K562 (cell line): ENCODE measurements at regions not wholly inside any gene's neighbourhood (a gene's known extent, or its start where the extent isn't known, plus 50 kb on each side); places are given as distances from the start of the nearest gene placed in this dataset.

Source experiments
- CAMTA2 ChIP-seq: fragments of 250-450 bp; sonication (Bioruptor Pico); conservative IDR thresholded peaks from 2 replicates; pipeline ENCODE4 v1.5.1; 2022
- CREB1 ChIP-seq, 2 experiments: sonication (generic) in 1 of 2; formaldehyde crosslinking in 1 of 2; IDR thresholded peaks; 2 replicates each; pipeline versions ENCODE4 v1.6.1 to v1.8.0; 2012 to 2022; ENCODE audit warnings: inconsistent platforms in 1 of 2, mild to moderate bottlenecking in 1 of 2, missing genetic modification reagents in 1 of 2, moderate library complexity in 1 of 2
- FUS ChIP-seq: fragments of 200-400 bp; formaldehyde crosslinking; optimal IDR thresholded peaks from 2 replicates; pipeline ENCODE3; 2017; ENCODE audit warnings: low read depth, low read length
- HNRNPK ChIP-seq: fragments of 200-400 bp; formaldehyde crosslinking; IDR thresholded peaks from one replicate; pipeline ENCODE4 v1.6.1; 2018; ENCODE audit warnings: mild to moderate bottlenecking, low read depth, low read length; ENCODE audit not compliant: poor library complexity, severe bottlenecking
- IRF2 ChIP-seq: sonication (generic); formaldehyde crosslinking; IDR thresholded peaks from 2 replicates; pipeline ENCODE4 v1.8.1; 2022; ENCODE audit warnings: mild to moderate bottlenecking, missing genetic modification reagents
- JUNB ChIP-seq: fragments of 450-650 bp; formaldehyde crosslinking; conservative IDR thresholded peaks from 2 replicates; pipeline ENCODE4 v1.4.0; 2020; ENCODE audit warnings: mild to moderate bottlenecking
- PHF20 ChIP-seq: fragments of 450-650 bp; IDR thresholded peaks from 2 replicates; pipeline ENCODE4 v1.6.1; 2018; ENCODE audit not compliant: partially characterized antibody
- RAD21 ChIP-seq, 2 experiments: fragments of 250-450 bp in 1 of 2; fragments of 450-650 bp in 1 of 2; sonication (Bioruptor Pico) in 1 of 2; formaldehyde crosslinking in 1 of 2; IDR thresholded peaks in 1 of 2; conservative IDR thresholded peaks in 1 of 2; 2 replicates each; pipeline versions ENCODE4 v1.4.0 to v1.8.0; 2020 to 2022; ENCODE audit warnings: mild to moderate bottlenecking in 2 of 2, moderate library complexity in 1 of 2
- TAF7 ChIP-seq: fragments of 450-650 bp; IDR thresholded peaks from 2 replicates; pipeline ENCODE4 v1.6.1; 2016; ENCODE audit warnings: missing genetic modification characterization, missing compliant biosample characterization
- TF ChIP-seq, protein P1 (sequence below): sonication (generic); formaldehyde crosslinking; IDR thresholded peaks from 2 replicates; pipeline ENCODE4 v1.8.1; 2023; ENCODE audit warnings: mild to moderate bottlenecking, missing genetic modification reagents
- TF ChIP-seq, protein P2 (sequence below), 3 experiments: IDR thresholded peaks in 2 of 3; conservative IDR thresholded peaks in 1 of 3; 2 replicates each; pipeline ENCODE4 v1.5.1; 2011 to 2012; ENCODE audit warnings: low read length in 3 of 3, mild to moderate bottlenecking in 3 of 3, control low read depth in 2 of 3, improper control_type of control experiment in 1 of 3, inconsistent platforms in 1 of 3, low read depth in 1 of 3, mixed read lengths in 1 of 3, moderate library complexity in 1 of 3; ENCODE audit not compliant: insufficient read depth in 2 of 3

DNA sequence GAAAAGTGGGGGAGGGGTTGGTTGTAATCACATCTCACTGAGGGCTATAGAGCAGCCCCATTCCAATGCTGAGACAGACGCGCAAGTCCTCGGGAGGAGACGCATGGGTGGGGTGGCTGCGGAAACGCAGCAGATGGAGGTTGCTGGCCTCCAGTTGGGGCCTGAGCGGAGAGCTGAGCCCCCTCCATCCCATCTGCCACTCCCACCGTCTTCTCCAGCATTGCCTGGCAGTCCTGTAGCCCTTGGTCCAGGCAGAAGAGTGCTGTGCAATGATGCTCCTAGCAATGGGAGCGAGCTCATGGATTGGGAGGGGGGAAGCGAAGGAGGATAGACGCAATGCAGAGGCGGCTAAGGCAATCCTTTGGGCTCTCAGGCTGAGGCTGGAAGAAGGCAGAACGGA, 79.4 kb upstream of the GLRA1 start:
- TF ChIP-seq TAF7 (tag): no peak
- TF ChIP-seq, protein P1, sequence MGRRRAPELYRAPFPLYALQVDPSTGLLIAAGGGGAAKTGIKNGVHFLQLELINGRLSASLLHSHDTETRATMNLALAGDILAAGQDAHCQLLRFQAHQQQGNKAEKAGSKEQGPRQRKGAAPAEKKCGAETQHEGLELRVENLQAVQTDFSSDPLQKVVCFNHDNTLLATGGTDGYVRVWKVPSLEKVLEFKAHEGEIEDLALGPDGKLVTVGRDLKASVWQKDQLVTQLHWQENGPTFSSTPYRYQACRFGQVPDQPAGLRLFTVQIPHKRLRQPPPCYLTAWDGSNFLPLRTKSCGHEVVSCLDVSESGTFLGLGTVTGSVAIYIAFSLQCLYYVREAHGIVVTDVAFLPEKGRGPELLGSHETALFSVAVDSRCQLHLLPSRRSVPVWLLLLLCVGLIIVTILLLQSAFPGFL (CRISPR knock-in tag): no peak
- TF ChIP-seq IRF2 (CRISPR knock-in tag): no peak
- TF ChIP-seq CAMTA2 (CRISPR knock-in tag): no peak
- no peak for TF ChIP-seq HNRNPK
- no peak for TF ChIP-seq RAD21 (CRISPR knock-in tag; conservative IDR thresholded peaks at IDR 0.05 in 1 of 2, IDR thresholded peaks at IDR 0.05 in 1 of 2)
- TF ChIP-seq PHF20: no peak
- TF ChIP-seq FUS: no peak
- TF ChIP-seq JUNB: no peak
- TF ChIP-seq CREB1 (IDR thresholded peaks at IDR 0.05): no peak
- no peak for TF ChIP-seq CREB1 (CRISPR knock-in tag; IDR thresholded peaks at IDR 0.05)
- TF ChIP-seq, protein P2, sequence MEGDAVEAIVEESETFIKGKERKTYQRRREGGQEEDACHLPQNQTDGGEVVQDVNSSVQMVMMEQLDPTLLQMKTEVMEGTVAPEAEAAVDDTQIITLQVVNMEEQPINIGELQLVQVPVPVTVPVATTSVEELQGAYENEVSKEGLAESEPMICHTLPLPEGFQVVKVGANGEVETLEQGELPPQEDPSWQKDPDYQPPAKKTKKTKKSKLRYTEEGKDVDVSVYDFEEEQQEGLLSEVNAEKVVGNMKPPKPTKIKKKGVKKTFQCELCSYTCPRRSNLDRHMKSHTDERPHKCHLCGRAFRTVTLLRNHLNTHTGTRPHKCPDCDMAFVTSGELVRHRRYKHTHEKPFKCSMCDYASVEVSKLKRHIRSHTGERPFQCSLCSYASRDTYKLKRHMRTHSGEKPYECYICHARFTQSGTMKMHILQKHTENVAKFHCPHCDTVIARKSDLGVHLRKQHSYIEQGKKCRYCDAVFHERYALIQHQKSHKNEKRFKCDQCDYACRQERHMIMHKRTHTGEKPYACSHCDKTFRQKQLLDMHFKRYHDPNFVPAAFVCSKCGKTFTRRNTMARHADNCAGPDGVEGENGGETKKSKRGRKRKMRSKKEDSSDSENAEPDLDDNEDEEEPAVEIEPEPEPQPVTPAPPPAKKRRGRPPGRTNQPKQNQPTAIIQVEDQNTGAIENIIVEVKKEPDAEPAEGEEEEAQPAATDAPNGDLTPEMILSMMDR (IDR thresholded peaks at IDR 0.05 in 2 of 3, conservative IDR thresholded peaks at IDR 0.05 in 1 of 3; ENCODE audit: insufficient read depth in 2 of 3, low read depth in 1 of 3, low read length in 3 of 3): no peak
